ENCODE measurements at regions not wholly inside any gene's neighbourhood (a gene's known extent, or its start where the extent isn't known, plus 50 kb on each side); places are given as distances from the start of the nearest gene placed in this dataset.

DNA sequence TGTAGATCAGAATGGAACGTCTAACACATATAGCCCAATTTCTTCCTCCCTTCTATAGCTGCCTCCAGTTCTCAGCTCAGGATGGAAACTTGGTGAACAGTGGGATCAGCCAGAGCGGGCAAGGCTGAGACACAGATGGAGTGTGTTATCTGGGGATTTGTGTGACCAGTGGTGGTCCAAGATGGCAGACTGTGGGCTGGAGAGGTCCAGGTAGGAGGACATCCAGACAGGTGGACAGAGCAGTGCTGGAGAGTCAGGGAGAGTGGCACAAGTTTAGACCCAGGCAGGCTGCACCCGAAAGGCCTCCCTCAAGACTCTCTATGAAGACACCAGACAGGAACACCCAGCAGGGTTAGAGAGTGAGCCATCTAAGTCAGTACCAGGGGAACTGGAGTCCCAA, 116.1 kb upstream of the CPSF6 start:
- no peak for TF ChIP-seq POLR2A (IDR thresholded peaks at IDR 0.05)
- TF ChIP-seq, protein P1, sequence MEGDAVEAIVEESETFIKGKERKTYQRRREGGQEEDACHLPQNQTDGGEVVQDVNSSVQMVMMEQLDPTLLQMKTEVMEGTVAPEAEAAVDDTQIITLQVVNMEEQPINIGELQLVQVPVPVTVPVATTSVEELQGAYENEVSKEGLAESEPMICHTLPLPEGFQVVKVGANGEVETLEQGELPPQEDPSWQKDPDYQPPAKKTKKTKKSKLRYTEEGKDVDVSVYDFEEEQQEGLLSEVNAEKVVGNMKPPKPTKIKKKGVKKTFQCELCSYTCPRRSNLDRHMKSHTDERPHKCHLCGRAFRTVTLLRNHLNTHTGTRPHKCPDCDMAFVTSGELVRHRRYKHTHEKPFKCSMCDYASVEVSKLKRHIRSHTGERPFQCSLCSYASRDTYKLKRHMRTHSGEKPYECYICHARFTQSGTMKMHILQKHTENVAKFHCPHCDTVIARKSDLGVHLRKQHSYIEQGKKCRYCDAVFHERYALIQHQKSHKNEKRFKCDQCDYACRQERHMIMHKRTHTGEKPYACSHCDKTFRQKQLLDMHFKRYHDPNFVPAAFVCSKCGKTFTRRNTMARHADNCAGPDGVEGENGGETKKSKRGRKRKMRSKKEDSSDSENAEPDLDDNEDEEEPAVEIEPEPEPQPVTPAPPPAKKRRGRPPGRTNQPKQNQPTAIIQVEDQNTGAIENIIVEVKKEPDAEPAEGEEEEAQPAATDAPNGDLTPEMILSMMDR (IDR thresholded peaks at IDR 0.05), result no peak

All from body of pancreas (tissue), 4 donors.